DMS79 treated with DMSO at 0.1 percent for 48 hours (cell line): ENCODE measurements at regions not wholly inside any gene's neighbourhood (a gene's known extent, or its start where the extent isn't known, plus 50 kb on each side); places are given as distances from the start of the nearest gene placed in this dataset.
A peak's percentile ranks its signal among the peaks of the same experiment; 100 is the strongest.

Experiments used
- DNase-seq: peaks from one replicate; lab custom pipeline; 2025; lab: John Stamatoyannopoulos, UW

DNA sequence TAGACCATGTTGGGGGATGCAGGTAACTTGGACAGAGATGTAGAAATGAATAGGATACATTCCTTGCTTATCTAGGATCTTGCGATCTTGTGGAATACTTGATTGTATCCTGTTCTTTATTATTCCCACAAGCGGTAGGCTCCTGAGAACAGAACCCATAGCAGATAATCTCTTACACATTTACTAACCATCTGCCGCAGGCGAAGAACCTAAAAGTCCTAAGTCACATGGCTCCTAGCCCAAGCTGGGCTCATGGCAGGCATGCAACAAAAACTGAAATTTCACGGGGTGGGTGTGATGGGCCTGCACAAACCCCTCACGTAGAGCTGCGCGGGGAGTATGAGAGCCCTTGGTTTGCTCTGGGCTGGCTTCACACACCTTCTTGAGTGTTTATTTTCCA, 177.4 kb upstream of the NECTIN1 start:
- no peak for DNase-seq

DNA sequence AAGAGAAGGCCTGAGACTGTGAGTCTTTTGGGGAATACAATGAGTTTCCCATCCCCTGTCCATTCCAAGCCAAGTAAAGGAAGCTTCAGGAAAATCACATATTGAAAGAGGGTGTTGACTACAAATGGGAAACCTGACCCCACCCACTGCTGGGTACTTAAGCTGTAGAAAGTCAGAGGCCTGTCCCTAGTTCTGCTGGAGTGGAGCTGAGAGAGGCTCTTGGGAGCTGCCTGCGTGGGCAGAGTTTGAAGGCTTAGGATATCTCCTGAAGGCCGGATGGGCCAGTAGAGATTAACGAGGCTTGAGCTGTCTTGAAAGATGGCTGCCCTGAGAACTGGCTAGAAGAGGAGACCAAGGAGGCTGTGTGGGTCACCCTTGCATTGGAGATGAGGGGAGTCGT, 176.2 kb upstream of the NECTIN1 start:
- DNase-seq = peak; percentile 29

- DNase-seq = no peak
These were observed 175.6 kb upstream of the NECTIN1 start for GRCh38 chr11:119904531-119905035.

- DNase-seq = no peak
These were observed 174.8 kb upstream of the NECTIN1 start for GRCh38 chr11:119903821-119904220.

DNA sequence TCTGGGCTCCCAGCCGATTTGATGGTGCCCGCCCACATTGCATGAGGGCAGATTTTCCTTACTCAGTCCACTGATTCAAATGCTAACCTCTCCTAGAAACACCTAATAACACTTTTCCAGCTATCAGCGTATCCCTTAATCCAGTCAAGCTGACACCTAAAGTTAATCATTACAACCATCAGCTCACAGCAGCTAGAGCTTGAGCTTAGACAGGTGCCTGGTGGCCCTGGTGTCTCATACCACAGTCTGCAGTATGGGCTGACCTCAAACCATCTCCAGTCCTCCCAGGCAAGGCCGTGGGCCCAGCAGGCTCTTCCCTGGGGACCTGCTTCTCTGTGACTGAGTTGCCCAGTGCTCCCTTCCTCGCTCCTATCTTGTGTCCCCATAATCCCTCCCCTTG, 174.4 kb upstream of the NECTIN1 start:
- no peak for DNase-seq

GRCh38 chr11:119902656-119903231, 173.7 kb upstream of the NECTIN1 start:
- DNase-seq = no peak

DNA sequence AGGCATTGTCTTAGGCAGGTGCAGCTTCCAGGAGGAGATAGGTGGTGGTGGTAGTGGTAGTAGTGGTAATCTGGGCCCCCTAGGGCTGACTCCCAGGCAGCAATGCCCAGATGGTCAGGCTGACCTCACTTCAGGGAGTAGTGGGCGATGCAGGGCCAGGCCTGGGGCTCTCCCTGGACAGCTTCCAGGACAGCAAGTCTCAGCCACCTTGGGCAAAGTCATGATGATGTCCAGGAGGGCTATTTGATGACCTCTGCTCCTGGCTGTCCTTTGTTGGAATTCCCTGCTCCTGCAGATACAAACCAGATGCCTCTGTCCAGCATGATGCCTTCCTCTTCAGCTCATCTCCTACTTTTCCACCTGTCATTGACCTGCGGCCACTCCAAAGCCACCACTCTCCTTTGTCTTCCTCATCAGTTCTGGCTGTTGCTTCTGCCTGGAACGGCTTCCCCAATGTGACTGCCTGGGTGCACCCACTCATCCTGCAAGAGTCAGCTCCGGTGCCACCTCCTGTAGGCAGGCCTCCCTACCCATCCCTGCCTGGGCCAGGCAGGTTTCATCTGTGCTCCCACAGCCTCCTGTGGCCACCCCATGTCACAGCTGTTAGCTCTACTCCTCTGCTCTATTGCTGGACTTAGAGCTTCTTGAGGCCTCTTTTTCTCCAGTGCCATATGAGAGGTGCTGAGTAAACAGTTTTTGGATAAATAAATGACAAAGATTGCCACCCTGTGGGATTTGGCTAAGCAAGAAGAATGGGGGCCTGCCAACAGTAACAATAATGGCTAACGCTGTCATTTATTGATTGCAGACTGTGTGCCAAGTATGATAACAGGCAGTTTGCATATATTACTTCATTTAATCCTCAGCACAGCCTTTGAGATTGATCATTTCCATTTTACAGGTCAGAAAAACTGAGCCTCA, 172.9 kb upstream of the NECTIN1 start:
- DNase-seq = no peak

- no peak for DNase-seq
These were observed 171.0 kb upstream of the NECTIN1 start for GRCh38 chr11:119899997-119900396.

DNA sequence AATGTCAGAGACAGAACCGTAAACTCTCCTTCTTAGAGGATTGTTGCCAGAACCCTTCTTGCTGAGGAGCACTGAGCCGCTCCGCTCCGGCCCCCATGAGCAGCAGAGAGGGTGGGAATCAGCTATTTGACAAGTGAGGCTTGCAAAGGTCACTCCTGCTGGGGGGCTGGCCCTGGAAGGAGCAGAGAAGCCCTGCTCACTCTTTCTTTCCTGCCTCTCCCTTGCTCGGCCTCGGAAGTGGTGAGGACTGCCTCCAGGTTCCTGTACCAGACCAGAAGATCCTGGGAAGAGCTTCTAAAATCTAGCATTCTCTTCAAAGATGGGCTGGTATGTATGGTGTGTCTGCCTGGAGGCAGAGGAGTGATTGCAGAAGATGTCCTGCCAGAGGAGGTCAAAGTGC, 168.6 kb upstream of the NECTIN1 start:
- no peak for DNase-seq

- no peak for DNase-seq
These were observed 168.0 kb upstream of the NECTIN1 start for GRCh38 chr11:119897046-119897440.

DNA sequence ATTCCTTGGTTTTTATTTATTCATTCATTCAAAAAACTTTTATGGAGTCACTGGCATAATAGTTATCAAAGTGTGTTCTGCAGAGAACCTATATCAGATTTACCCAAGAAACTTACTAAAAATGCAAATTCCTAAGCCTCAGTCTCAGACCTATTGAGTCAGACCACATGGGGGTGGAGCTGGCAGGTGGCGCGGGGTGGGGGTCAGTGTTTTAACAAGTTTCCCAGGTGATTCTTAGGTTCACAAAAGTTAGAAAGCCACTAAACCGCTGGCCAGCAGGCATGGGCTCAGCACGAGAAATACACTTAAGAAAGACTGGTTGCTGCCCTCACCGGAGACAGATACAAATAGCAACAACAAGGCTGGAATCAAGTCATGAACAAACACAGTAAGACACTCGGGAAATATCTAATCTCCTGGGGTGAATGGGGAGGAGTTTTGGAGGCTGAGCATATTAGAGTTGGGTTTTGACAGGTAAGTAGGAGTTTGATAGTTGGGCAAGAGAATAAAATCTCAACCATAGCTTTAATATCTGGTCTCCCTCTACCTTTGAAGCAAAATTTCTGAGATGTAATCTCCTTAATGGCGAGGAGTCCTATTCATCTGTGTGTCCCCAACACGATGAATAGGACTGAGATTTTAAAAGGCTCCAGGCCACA, 167.5 kb upstream of the NECTIN1 start:
- no peak for DNase-seq

GRCh38 chr11:119895981-119896380, 167.0 kb upstream of the NECTIN1 start:
- no peak for DNase-seq

DNA sequence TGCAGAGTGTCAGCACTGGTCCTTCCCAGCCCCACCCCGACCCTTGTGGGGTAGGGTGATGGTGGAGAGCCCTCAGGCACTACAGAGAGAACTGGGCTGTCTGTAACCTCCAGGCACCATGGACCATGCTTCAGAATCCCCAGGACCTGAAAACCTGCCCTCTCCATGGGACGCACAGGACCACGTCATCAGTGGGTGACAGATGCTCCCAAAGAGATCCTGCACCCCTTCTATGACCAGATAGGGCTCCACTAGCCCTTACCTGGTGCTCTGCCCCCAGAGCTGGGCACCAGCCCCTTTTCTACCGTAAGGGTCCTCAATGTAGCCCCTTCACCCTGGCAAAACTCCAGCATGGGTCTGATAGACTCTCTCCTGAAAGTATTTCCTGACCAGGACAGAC, 165.9 kb upstream of the NECTIN1 start:
- no peak for DNase-seq

DNA sequence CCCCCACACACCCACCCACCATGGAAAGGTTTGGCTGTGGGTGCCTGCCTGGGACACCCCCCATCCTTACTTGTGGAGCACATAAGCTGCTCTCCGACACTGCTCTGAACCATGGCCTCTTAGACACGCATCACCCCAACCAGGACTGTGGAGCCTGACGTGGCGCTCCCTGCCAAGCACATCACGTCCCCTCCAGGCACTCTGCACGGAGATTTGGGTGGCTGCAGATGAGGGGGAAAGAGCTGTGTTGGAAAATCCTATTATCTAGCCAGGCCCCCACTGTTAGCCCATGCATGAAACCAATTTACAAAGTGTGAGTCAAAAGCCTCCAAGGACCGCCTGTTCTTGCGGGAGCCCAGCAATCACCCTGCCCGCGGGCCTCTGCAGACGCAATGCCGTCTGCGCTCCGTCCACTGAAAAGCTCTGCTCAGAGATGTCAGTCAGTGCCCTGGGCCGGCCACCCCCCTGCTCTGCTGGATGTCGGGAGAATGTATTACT, 163.4 kb upstream of the NECTIN1 start:
- DNase-seq = peak; percentile 43

DNA sequence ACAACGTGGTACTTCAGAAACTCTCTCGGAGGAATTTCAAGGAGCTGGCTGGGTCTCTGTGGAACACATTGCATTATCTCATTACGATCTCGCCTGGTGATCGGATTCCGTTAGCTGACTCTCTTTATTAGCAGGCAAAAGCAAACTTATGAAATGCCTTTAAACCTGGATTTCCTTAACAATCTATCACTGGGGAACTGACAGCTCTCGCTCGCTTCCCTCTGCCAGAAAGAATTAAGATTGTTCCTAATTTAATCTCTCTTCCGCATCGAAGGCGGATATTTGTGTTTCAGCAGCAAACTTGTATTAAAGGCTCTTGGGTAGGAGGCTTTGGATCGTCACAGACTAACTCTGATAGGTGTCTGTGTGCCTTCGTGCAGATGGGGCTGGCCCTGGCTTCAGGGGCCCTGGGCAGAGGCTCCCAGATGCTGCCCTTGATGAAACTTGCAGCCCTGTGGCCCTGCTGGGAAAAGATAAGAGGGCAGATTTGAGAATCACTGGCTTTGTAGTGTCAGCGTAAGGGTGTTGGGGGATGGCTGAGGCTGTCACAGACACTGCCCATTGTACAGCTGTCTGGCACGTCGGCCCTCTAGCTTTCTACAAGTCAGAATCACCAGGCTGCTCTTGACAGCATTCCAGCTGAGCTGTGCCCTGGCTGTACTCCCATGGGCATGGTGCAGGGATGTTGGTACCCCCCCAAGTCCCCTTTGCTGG, 162.2 kb upstream of the NECTIN1 start:
- no peak for DNase-seq

GRCh38 chr11:119890466-119890865, 161.5 kb upstream of the NECTIN1 start:
- no peak for DNase-seq

DNA sequence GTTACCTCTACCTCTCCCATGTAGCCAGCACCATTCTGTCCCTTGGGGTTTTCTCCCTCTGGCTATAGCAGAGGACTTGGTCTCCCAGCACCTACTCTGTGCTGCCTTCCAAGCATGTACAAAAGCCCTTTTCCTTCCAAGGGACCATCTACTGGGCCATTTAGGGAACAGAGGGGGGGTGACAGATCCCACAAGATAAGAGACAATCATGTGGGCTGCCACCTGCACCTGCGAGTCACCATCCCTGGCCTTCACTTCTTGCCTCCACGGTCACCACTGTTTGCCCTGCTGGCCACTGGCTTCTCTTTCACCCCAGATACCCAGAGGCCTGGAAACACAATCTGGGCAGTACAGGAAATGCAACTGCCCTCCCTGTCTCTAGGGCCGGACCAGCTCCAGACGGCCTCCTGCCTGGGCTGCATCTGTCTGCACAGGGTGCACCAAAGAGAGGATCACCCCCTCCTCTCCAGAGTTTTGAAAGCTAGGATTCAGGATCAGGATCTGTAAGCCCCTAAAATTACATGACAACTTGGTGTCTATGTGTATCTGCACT, 160.8 kb upstream of the NECTIN1 start:
- no peak for DNase-seq

DNA sequence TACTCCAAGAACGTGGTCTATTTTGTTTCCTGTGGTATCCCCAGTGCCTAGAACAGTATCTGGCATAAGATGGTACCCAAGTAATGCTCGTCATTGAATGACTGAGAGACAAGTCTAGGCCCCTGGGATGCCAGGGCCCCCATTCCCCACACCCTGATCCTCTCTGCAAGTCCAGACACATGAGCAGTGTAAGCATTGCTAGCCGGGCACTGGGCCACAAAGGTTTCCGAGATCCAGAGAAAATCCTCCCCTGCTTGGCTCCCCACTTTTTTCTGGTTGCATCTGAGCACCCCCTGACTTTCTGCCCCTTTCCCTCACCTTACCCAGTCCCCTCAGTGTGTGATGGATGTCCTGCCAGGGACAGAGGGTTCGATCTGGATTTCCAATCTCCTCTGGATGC, 160.1 kb upstream of the NECTIN1 start:
- no peak for DNase-seq

GRCh38 chr11:119888119-119888518, 159.1 kb upstream of the NECTIN1 start:
- DNase-seq = peak; percentile 85

- DNase-seq = no peak
These were observed 157.7 kb upstream of the NECTIN1 start for GRCh38 chr11:119886667-119887230.

DNA sequence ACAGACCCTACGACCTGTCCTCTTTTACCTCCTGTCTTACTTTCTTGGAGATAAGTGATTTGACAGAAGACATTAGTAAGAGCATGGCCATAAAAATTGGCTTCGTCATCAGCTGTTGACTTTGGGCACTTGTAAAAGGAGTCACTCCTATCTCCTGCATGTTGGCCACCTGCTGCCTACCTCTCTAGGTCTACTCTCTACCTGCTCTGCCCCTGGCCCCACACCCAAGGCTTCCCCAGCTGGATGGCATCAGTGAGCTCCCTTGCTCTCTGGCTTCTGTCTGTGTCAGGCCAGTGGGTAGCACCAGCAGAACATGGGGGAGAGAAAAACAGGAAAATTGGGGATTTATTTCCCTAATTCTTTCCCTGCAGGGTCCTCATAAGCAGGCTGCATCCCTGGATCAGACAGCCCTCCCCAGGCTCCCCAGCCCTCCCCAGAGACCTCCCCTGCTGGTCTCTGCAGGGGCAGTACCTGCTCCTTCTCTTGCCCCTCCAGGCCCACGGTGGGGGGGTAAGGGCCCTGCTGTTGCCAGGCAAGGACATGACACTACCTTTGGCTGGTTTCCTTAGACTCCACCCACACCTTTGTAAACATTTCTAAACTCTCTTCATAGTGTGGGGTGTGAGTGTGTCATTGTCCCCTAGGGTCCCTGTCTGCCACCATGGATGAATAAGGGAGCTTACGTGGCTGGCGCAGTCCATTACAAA, 157.0 kb upstream of the NECTIN1 start:
- DNase-seq = peak; percentile 33
